ENCODE measurements at regions not wholly inside any gene's neighbourhood (a gene's known extent, or its start where the extent isn't known, plus 50 kb on each side); places are given as distances from the start of the nearest gene placed in this dataset.
A peak's percentile ranks its signal among the peaks of the same experiment; 100 is the strongest.

- peak; percentile 93 for ATAC-seq (ENCODE audit: low read depth)
- intact Hi-C loops (cut with micrococcal nuclease): no loop called here
- dilution Hi-C loops (cut with HindIII; ENCODE audit: low sequenced_read_pairs, unreplicated experiment): no loop called here
- no peak for TF ChIP-seq BHLHE40 (IDR thresholded peaks at IDR 0.05; ENCODE audit: low read depth, low read length)
- Histone ChIP-seq H3K27me3 (ENCODE audit: control insufficient read depth, insufficient read depth, low read length) (no peaks in the 10 kb centered on the region), H4K20me1 (ENCODE audit: insufficient read depth, low read length) (no peaks in the 10 kb centered on the region), H3K9ac (ENCODE audit: low read depth, low read length) (no peak overlapping the region), H4K8ac (ENCODE audit: low read depth in 2 of 2, low read length in 2 of 2) (no peak overlapping the region), H3K23ac (ENCODE audit: low read depth, low read length) (no peak overlapping the region), H2BK20ac (ENCODE audit: low read depth, low read length) (no peak overlapping the region), H2BK5ac (ENCODE audit: low read depth, low read length, poor library complexity, severe bottlenecking) (peak overlapping the region; percentile 61), H4K5ac (ENCODE audit: low read depth, low read length) (no peak overlapping the region), H2AK9ac (replicated peaks; ENCODE audit: low read depth, low read length, poor library complexity) (no peak overlapping the region), H3K9me1 (ENCODE audit: insufficient read depth, low read length) (peaks cover 2% of the 10 kb centered on the region), H2AK5ac (ENCODE audit: low read depth, low read length) (no peak overlapping the region), H3K4ac (ENCODE audit: low read depth, low read length) (no peak overlapping the region), H4K91ac (ENCODE audit: insufficient read depth, low read depth, low read length) (no peak overlapping the region; the same call in 1 of the 2 replicates), H3K56ac (ENCODE audit: extremely low read depth, insufficient read depth, low read length) (no peak overlapping the region), H2BK15ac (ENCODE audit: low read depth, low read length) (no peak overlapping the region), H3K4me2 (ENCODE audit: low read depth, low read length) (peak overlapping the region; percentile 27; the same call in 1 of the 2 replicates), H2BK120ac (ENCODE audit: low read depth, low read length) (no peak overlapping the region), H3K18ac (ENCODE audit: low read depth, low read length) (no peak overlapping the region), H3K9me3 (ENCODE audit: control insufficient read depth, insufficient read depth, low read length) (no peaks in the 10 kb centered on the region), H3K4me3 (ENCODE audit: insufficient read depth, low read depth, low read length) (no peak overlapping the region), H3K4me1 (ENCODE audit: control insufficient read depth, insufficient read depth, low read length) (peaks cover 4% of the 10 kb centered on the region; the same call in 1 of the 2 replicates), H3K14ac (replicated peaks; ENCODE audit: low read depth, low read length) (no peak overlapping the region), H3K36me3 (ENCODE audit: control insufficient read depth, insufficient read depth, low read length) (no peaks in the 10 kb centered on the region), H3K79me1 (ENCODE audit: low read depth in 1 of 2, low read length in 2 of 2) (no peaks in the 10 kb centered on the region), H3K27ac (ENCODE audit: insufficient read depth, low read length) (no peak overlapping the region), H2AFZ (replicated peaks; ENCODE audit: low read length, poor library complexity) (no peak overlapping the region)
- BruUV-seq (replicated peaks): no TSS peak
- ChIA-PET CTCF (interaction anchor here (0.8 to 0.9 kb wide), 3 partner anchors 11 to 121 kb away, joined by 3 read pairs; no protein-coding TSS in a partner anchor), POLR2A (ENCODE audit: unreplicated experiment) (no interaction called here)
- in situ Hi-C loops (cut with MboI; ENCODE audit: low sequenced_read_pairs): no loop called here
- DNase-seq: peak; percentile 38
Measured at GRCh38 chr6:72533606-72534005, 88.3 kb upstream of the KCNQ5 start.
